ENCODE measurements at regions not wholly inside any gene's neighbourhood (a gene's known extent, or its start where the extent isn't known, plus 50 kb on each side); places are given as distances from the start of the nearest gene placed in this dataset.

DNA sequence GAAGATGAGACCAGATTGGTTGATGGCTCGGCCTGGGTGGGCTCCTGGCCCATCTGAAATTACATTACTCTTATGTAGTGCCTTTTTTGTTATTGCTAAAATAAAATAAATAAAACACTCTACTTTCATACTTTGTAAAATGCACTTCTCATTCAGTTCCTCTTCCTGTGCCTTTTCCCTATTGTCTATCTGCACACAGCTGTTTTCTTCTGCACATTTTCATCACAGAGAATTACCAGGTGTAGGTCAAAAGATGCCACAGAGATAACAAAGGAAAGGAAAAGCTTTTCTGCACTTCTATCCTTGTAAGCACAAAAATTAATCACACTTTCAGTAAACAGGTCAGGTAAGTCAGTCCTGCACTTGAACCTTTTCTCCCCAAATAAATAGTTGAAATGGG, 265.1 kb downstream of the BTG1 start:
- TF ChIP-seq, protein P1, sequence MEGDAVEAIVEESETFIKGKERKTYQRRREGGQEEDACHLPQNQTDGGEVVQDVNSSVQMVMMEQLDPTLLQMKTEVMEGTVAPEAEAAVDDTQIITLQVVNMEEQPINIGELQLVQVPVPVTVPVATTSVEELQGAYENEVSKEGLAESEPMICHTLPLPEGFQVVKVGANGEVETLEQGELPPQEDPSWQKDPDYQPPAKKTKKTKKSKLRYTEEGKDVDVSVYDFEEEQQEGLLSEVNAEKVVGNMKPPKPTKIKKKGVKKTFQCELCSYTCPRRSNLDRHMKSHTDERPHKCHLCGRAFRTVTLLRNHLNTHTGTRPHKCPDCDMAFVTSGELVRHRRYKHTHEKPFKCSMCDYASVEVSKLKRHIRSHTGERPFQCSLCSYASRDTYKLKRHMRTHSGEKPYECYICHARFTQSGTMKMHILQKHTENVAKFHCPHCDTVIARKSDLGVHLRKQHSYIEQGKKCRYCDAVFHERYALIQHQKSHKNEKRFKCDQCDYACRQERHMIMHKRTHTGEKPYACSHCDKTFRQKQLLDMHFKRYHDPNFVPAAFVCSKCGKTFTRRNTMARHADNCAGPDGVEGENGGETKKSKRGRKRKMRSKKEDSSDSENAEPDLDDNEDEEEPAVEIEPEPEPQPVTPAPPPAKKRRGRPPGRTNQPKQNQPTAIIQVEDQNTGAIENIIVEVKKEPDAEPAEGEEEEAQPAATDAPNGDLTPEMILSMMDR (conservative IDR thresholded peaks at IDR 0.05; ENCODE audit: low read depth, low read length): no peak
- no peak for TF ChIP-seq EZH2phosphoT487 (IDR thresholded peaks at IDR 0.05; ENCODE audit: borderline replicate concordance, low read length)
- TF ChIP-seq EZH2 (IDR thresholded peaks at IDR 0.05; ENCODE audit: low read length, unreplicated experiment): no peak

All from PC-3 (cell line).